DLD1 (cell line): ENCODE measurements at regions not wholly inside any gene's neighbourhood (a gene's known extent, or its start where the extent isn't known, plus 50 kb on each side); places are given as distances from the start of the nearest gene placed in this dataset.
"Not testable (repeated sequence)": the region's sequence is repeated elsewhere in the genome, so short reads cannot be mapped to it uniquely, and the experiment has no call there.

ENCODE experiments used
- in situ Hi-C: cut with HindIII; loops from 2 replicates; pipeline ENCODE4 v1.10.0; 2017; ENCODE audit warnings: low sequenced_read_pairs

DNA sequence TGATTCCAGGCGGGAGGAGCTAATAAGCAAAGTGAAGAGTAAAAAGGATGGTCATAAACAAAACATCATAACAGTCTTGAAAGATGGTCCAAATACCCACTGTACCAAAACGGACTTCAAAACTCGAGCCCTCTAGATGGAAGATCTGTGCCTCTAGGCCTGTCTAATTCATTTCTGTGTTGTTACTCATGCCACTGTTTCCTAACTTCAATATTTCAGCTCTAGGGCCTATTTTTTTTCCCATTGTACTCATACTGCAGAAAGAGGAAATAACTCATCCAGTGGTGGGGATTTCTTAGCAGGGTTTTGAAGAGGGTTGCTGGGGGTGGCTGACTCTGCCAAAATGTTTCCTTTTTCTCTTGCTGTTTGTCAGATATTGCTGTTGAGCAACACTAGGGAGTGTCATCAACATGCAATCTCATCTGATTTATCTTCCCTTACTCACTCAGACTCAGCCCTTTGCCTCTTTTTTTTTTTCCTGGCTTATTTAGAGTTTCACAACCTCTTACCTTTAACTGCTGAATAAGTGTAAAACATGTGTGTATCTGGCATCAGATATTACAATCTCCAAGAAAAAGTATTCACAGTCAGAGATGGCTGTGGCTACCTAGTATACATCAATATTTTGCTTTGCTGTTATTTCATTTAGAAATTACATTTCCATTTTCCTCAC, 189.6 kb downstream of the DUSP6 start:
- in situ Hi-C loops = no loop called here

DNA sequence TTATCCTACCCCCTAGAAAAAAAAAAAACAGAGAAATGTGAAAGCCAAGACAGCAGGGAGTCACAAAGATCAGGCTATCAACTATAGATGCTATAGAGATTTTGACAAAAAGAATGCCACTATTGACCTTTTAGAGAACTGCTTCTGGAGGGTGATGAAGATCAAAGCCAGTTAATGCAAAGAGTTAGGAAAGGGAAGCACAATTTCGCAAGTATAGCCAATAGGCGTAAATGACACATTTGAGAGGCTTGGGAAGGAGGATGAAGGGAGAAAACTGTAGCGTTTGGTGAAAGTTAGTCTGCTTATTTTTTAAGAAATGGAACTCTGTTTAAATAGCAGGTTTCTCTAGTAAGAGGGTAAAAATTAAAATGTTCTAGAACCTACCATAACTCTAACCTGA, 190.7 kb downstream of the DUSP6 start:
- in situ Hi-C loops = no loop called here

DNA sequence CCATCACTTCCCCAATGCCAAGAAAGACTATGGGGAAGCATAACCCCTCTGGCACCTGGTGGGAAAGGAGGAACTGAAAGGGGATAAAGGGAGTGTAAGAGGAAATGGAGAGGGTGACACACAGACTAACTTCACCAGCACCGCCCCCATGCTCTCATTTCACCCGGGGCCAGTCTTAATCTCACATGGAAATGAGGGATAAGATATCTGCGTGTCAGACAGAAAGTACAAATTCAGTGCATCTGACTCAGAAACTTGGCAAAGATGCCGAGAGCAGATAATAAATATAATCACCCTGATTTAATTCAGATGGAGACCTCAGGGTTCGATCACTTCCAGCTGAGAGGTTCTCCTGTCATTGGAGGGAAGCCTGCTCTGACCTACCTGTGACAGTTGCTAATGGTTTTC, 191.6 kb downstream of the DUSP6 start:
- in situ Hi-C loops = no loop called here

DNA sequence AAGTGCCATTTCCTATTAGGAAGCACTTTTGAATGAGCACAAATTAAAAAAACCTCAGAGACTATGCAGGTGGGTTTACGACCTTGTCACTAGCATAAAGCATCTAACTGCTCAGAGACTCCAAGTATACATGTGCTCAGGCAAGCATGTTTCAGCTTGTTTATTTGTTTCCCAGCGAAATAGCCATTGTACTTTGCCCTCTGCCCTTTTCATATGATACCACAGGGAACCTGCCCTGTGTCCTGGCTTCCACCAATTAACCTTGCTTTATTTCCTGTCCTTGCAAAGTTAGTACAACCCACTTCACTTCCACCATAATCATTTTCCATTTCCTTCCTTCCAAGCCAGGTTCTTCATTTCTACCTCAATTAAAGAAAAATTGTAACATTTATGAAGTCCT, 194.9 kb downstream of the DUSP6 start:
- in situ Hi-C loops = no loop called here

DNA sequence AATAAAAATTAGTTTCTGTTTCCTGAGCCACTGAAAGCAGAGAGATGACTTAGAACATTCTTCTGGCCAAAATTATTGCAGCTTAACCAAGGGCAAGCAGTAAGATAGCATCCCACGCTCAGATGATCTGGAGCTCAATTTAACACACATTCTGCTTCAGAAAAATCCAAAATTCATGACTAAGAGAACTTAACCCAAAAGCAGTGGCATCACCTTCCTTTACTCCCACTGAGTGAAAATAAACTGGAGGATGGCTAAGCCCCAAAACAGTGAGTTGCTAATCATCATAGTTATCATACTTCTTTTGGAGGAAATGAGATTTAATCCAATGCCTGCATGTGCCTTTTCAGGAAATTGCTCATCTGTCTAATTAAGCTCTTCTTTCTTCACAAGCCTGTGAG, 195.4 kb downstream of the DUSP6 start:
- in situ Hi-C loops = no loop called here

DNA sequence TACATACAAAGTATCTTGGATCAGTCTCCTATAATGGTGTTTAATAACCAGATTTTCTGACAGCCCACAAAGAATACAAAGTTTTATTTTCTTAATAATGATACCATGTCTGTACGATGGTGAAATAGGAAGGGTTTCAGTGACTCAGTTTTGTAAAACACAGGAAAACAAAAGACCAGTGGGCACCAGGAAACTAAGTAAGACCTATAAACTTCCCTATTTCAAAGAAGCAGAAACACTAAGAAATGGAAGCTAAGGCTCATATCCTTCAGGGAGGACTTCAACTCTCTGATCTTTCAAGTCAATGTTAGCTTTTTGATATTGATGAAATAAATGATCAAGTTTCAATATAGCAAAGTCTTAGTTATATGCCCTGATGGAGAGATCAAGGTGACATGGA, 196.0 kb downstream of the DUSP6 start:
- in situ Hi-C loops = no loop called here

DNA sequence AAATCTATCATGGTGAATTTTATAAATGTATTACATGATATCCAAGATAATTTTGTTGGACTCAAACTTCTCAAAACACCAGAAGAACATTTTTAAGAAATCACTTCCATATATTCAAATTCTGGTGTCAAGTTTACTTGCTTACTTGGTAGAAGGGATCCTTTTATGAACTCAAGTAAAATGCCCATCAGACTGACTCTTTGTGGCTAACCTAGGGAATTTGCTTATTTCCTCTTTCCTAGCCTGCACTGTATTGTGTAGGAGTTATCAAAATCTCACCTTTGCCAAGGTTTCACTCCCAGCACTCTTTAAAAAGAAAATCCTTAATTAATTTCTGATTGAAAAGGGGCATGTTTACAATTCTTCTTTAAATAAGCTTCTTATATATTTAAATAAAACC, 196.5 kb downstream of the DUSP6 start:
- in situ Hi-C loops = no loop called here

DNA sequence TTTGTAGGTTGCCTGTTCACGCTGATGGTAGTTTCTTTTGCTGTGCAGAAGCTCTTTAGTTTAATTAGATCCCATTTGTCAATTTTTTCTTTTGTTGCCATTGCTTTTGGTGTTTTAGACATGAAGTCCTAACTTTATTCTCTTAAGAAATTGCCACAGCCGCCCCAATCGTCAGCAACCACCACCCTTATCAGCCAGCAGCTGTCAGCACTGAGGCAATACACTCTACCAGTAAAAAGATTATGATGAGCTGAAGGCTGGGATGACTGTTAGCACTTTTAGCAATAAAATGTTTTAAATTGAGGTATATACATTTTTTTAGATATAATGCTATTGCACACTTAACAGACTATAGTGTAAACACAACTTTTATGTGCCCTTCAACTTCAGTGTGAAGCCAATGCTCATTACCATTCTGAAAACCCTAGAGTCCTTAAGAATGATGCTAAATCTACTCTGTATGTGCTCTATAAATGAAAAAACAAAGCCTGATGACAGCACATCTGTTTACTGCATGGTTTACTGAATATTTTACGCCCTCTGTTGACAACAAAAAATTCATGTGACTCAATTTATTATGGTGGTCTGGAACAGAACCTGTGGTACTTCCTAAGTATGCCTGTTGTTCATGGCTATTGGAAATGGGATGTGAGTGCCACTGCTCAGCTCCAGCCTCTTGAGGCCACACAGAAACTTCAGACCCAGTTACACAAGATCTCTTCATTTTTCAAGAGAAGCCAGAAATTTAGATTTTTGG, 197.4 kb downstream of the DUSP6 start:
- in situ Hi-C loops = no loop called here

DNA sequence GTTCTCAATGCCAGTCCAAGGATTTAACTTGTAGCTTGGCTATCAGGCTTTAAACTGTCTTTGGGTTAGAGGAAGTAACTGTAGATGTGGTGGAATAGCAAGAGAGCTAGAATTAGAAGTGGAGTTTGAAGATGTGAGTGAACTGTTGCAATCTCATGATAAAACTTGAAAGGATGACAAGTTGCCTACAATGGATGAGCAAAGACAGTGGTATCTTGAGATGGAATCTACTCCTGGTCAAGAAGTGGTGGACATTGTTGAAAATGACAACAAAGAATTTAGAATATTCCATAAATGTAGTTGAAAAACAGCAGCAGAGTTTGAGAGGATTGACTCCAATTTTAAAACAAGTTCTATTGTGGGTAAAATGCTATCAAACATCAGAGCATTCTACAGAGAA, 199.0 kb downstream of the DUSP6 start:
- in situ Hi-C loops = no loop called here

DNA sequence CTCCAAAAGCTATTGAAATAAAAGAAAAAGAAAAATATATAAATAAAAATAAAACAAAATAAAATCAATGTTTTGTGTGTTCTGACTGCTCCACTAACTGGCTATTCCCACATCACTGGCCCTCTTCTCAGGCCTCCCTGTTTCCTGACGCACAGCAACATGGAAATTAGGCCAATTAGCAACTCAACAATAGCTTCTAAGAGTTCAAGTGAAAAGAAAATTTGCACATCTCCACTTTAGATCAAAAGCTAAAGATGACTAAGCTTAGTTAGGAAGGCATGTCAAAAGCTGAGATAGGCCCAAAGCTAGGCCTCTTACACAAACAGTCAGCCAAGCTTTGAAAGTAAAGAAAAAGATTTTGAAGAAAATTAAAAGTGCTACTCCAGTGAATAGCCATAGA, 200.8 kb downstream of the DUSP6 start:
- in situ Hi-C loops = no loop called here

DNA sequence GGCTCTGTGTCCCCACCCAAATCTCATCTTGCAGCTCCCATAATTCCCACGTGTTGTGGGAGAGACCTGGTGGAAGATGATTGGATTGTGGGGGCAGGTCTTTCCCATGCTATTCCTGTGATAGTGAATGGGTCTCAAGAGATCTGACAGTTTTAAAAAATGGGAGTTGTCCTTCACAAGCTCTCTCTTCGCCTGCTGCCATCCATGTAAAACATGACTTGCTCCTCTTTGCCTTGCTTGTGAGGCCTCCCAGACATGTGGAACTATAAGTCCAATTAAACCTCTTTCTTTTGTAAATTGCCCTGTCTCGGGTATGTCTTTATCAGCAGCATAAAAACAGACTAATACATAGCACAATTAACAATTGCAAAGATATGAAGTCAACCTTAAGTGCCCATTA, 201.5 kb downstream of the DUSP6 start:
- in situ Hi-C loops = not testable (repeated sequence)

DNA sequence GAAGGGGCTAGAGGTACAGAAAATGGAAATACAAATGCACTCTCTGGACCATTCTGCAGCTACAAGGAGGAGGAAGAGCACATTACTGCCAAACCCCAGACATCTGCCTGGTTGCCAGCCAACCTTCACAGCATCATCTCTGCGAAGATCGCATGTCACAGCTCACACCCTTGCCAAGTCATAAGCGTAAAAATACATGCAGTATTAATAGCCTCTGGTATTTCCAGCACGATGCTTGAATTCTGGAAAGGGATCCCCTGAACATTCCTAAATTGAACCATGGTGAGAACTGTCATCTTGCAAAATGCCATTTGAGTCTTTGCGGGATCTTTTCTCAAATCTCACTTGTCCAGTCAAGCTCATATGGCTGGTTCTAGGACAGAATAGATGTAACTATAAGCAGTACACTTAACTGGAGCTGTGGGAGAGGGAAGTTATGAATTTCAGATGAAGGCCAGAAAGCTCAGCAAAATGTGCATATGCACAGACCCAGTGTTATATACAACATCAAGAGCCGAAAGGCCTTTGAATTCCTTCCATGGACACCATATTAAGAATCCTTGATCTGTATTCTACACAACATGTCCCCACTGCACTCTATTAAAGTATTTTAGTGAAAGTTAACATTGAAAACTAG, 211.6 kb downstream of the DUSP6 start:
- in situ Hi-C loops = no loop called here

DNA sequence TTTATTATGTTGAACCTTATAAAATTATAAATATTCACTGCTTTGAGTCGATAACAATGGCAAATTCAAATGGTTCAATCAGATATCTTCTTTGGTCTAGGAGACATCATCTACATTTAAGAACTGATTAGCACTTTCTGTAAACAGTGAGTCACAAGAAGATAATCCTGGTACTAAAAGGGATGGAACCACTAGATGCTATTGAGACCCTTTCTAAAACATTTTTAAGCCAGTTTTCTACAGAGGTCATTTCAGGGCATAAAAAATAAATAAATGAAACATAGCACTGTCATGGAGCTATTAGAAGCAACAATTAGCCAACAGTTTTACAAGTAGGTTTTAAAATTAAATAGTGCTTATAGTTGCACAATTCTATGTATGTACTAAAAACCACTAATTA, 212.2 kb downstream of the DUSP6 start:
- in situ Hi-C loops = no loop called here

DNA sequence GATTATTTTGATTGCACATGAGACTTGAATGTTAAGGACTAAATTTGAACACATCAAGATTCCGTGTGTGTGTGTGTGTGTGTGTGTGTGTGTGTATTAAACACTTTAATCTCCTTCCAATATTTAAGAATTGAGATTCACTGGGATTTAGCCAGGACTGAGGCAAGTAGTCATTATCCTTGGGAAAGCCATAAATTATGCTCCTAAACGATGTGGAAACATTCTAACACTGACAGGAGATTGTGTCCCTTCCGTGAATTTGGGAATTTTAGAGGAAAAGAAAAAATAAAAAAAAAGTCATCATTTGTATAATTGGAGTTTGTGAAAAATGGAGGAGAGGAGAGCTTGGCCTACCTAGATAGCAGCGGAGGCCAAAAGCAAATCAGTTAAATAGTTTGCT, 212.9 kb downstream of the DUSP6 start:
- in situ Hi-C loops = no loop called here

DNA sequence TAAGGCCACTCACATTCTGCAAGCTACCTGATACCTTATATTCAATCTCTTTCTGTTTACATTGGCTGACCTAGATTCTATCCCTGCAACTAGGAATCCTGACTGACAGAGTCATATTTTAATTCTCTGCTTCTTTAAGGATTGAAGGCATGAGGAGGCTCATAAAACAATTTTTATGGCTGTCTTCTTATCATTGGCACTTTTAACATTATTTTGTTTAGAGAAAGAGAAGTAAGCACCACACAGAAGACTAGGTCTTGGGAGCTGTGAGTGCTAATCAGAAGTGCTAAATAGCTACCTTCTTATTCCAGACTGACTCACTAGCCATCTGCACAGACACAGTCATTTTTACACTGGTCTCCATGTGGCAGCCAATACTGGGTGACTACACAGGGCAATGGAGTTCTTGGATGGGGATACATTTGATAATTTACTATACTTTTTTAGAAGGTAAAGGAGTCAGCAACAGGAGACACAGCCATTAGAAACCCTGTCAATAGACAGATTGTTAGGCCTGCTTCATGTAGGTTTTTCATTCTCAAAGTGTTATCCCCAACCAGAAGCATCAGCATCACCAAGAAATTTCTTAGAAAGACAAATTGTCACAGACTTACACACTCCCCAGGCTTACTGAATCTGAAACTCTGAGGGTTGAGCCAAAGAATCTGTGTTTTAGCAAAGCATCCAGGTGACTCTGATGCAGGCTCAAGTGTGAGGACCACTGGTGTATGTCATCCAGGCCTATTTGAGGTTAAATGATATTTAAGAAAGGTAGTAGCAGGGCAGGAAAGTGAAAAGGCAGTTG, 214.1 kb downstream of the DUSP6 start:
- in situ Hi-C loops = no loop called here

DNA sequence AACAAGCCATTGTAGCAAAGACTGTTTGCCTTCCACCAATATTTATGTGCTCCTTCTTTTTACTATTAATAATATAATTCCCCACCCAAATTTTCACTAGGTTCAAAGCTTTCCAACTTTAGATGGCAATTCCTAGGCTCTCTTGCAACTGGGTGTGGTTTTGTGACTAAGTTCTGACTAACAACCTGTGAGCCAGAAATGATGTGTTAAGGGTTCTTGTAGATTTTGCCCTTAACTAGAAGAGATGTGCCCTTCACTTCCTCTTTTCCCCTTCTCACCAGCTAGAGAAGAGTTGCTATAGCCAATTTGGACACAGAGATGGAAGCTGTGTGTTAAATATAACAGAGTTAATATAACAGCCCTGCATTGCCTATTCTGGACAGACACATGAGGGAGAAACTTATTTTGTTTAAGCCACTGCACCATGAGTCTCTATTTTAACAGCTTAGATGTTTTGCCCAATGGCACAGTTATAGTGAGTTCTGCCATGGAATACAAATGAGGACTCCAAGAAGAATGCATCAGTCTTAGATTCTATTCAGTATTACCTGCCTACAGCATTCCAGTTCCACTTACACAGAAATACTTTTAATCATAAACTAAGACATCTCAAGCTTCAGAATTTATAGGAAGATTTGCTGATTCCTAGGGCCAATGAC, 216.2 kb downstream of the DUSP6 start:
- in situ Hi-C loops = no loop called here

DNA sequence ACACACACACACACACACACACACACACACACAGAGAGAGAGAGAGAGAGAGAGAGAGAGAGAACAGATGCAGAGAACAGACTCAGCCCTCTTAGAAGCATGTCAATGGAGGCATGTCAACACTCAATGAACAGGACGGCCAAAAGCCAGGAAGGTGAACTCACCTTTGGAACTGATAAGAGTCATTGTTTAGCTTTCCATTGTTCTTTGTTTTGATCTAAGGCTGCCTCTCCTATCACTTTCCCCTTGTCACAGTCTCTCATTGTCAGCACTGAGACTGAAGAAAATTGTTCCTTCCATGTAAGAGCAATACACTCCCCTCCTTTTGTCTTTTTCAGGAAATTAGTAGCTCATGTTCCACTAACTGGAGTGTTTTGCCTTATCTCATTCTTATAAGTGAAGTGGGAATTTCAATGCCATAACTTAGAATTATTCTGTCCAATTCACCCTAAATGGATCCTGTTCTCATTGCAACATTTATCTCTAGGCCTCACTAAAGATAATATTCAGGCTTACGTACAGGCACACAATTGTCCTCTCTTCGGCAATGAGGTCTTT, 218.0 kb downstream of the DUSP6 start:
- in situ Hi-C loops = no loop called here

DNA sequence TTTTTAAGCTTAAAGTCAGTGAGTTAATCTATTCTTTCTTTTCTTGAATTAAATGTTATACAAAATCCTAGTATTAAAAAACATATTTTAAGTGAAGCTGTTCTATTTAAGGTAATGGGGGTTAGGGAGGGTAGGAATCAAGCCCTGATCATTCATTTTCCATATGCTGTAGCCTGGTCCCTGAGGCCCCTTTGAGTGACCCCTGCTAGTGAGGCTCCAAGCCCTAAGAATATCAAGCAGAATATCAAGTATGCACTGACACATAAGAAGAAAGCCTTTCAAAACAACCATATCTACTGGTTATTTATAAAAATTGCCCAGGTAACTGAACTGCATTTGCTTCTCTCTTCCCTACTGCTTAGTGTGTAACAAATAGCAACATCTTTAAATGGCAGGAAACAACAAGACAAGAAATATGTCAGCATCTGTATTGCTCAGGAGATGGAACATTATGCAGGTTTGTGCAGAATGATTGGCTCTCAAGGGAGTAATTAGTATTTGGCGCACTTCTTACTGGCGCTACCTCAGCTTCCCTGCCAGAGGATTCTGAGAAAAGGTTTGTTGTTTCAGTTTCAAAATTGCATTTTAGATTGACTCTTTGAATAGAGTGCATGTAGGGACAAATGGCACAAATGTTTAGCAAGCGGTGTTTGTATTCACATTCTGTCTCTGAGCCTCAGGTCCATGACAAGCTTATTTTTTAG, 223.0 kb downstream of the DUSP6 start:
- in situ Hi-C loops = no loop called here

DNA sequence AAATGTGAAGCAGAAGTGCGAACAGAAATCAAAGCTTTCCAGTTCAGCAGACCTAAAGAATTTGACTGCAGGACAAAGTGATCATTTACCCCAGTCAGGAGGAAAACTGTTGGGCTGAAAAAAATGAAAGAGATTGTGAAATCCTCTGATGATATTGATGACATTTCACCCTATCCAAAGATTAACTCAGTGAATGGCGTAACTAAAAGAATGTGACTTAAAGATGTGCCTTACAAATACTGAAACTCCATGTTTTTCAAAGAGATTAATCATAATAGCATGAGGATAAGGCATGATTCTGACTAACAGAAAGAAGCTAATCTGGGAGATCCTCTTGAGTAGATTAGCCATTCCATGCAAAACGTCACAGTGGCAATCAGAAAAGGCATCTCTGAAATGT, 225.6 kb downstream of the DUSP6 start:
- in situ Hi-C loops = no loop called here

DNA sequence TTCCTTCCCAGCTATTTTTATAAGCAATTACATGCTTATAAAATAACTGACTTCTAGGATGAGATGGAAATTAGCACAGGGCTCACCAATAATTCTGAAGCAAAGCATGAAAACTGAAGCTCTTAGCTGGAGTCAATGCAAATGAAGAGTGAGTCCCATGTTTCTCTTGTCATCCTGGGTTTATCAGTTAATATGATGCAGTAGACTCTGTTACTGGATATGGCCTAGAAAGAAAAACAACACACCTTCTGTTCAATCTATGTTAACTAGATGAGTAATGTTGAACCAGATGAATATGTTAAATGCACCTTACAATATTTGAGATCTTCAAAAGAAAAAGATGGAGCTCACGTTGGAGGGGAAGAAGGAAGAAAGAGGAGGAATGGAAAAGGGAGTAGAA, 229.4 kb downstream of the DUSP6 start:
- in situ Hi-C loops = no loop called here
